ENCODE measurements at regions not wholly inside any gene's neighbourhood (a gene's known extent, or its start where the extent isn't known, plus 50 kb on each side); places are given as distances from the start of the nearest gene placed in this dataset.

DNA sequence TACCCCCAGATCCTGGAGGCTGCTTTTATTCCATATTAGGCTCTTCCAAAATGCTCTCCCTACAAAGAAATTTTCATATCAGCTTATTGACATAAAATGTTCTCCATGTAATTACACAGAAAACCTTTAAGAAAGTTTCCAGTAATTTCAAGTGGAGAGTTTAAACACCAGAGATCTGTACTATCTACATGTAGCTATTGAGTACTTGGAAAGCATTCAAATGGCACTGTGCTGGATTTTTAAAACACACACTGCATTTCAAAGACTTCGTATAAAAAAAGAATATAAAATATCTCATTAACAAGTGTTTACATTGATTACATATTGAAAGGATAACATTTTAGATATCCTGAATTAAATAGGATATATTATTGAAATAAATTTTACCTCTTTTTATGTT lies 182.4 kb upstream of the ZNF521 start:
- intact Hi-C loops (cut with micrococcal nuclease) (no loop called here), dilution Hi-C loops (cut with MboI; ENCODE audit: extremely low pct_ligation_motif_present, low sequenced_read_pairs) (no loop called here)
- Histone ChIP-seq H3K4me1 (ENCODE audit: control insufficient read depth, extremely low read depth, insufficient read depth, low read length) (no peaks in the 10 kb centered on the region), H3K9ac (replicated peaks; ENCODE audit: extremely low read depth, insufficient read depth, low read length) (no peak overlapping the region), H3K9me3 (replicated peaks; ENCODE audit: control insufficient read depth, insufficient read depth, low read length) (no peaks in the 10 kb centered on the region), H2AFZ (ENCODE audit: low read depth, low read length) (no peak overlapping the region), H3K27ac (ENCODE audit: insufficient read depth, low read depth, low read length) (no peak overlapping the region), H4K20me1 (replicated peaks; ENCODE audit: control insufficient read depth, extremely low read depth, insufficient read depth, low read length) (no peaks in the 10 kb centered on the region), H3K4me3 (replicated peaks in 1 of 3; ENCODE audit: insufficient read depth in 1 of 3, low read depth in 1 of 3, low read length in 3 of 3) (no peak overlapping the region), H3K36me3 (ENCODE audit: control insufficient read depth in 2 of 2, extremely low read depth in 1 of 2, insufficient read depth in 2 of 2, low read length in 2 of 2) (no peaks in the 10 kb centered on the region), H3K4me2 (ENCODE audit: insufficient read depth, low read length) (no peak overlapping the region), H3K9me1 (replicated peaks; ENCODE audit: control insufficient read depth, extremely low read depth, insufficient read depth, low read length) (no peaks in the 10 kb centered on the region), H3K79me2 (ENCODE audit: control insufficient read depth, insufficient read depth, low read length) (no peaks in the 10 kb centered on the region), H3K27me3 (ENCODE audit: control insufficient read depth in 2 of 2, insufficient read depth in 2 of 2, low read length in 2 of 2) (no peaks in the 10 kb centered on the region)
- no peak for TF ChIP-seq POLR2A (IDR thresholded peaks at IDR 0.05; ENCODE audit: low read depth, low read length)
- TF ChIP-seq, protein P1, sequence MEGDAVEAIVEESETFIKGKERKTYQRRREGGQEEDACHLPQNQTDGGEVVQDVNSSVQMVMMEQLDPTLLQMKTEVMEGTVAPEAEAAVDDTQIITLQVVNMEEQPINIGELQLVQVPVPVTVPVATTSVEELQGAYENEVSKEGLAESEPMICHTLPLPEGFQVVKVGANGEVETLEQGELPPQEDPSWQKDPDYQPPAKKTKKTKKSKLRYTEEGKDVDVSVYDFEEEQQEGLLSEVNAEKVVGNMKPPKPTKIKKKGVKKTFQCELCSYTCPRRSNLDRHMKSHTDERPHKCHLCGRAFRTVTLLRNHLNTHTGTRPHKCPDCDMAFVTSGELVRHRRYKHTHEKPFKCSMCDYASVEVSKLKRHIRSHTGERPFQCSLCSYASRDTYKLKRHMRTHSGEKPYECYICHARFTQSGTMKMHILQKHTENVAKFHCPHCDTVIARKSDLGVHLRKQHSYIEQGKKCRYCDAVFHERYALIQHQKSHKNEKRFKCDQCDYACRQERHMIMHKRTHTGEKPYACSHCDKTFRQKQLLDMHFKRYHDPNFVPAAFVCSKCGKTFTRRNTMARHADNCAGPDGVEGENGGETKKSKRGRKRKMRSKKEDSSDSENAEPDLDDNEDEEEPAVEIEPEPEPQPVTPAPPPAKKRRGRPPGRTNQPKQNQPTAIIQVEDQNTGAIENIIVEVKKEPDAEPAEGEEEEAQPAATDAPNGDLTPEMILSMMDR (IDR thresholded peaks at IDR 0.05; ENCODE audit: extremely low read depth in 1 of 2, insufficient read depth in 1 of 2, low read depth in 1 of 2, low read length in 2 of 2): no peak
- FAIRE-seq (no peak), DNase-seq (ENCODE audit: low read depth, low spot score) (no peak)
- ChIA-PET CTCF (no interaction called here), POLR2A (no interaction called here)
- BruUV-seq (replicated peaks): no TSS peak

DNA sequence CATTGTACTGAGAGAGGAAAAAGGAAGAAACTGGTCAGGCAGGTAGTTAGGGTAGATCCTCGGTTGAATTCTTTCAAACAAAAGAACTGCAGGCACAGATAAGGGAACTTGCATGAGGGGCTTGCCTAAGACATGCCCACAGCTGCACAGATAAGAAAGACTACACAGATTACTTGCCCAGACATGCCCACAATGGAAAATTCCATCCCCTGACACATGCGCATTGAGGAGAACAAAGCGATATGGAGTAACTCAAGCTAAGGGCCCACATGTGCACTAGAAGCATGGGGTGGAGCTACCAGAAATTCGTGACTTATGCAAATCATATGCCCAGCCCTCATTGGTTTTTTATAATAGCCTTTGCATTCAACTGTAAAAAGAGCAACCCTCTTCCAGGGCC lies 181.3 kb upstream of the ZNF521 start:
- DNase-seq (ENCODE audit: low read depth, low spot score): no peak
- Histone ChIP-seq H3K9ac (replicated peaks; ENCODE audit: extremely low read depth, insufficient read depth, low read length) (no peak overlapping the region), H3K9me1 (replicated peaks; ENCODE audit: control insufficient read depth, extremely low read depth, insufficient read depth, low read length) (no peaks in the 10 kb centered on the region), H3K9me3 (replicated peaks; ENCODE audit: control insufficient read depth, insufficient read depth, low read length) (no peaks in the 10 kb centered on the region), H3K4me3 (replicated peaks in 1 of 3; ENCODE audit: insufficient read depth in 1 of 3, low read depth in 1 of 3, low read length in 3 of 3) (no peak overlapping the region), H3K27ac (ENCODE audit: insufficient read depth, low read depth, low read length) (no peak overlapping the region), H3K36me3 (ENCODE audit: control insufficient read depth in 2 of 2, extremely low read depth in 1 of 2, insufficient read depth in 2 of 2, low read length in 2 of 2) (no peaks in the 10 kb centered on the region), H3K4me2 (ENCODE audit: insufficient read depth, low read length) (no peak overlapping the region), H3K4me1 (ENCODE audit: control insufficient read depth, extremely low read depth, insufficient read depth, low read length) (no peaks in the 10 kb centered on the region), H2AFZ (ENCODE audit: low read depth, low read length) (no peak overlapping the region), H3K27me3 (ENCODE audit: control insufficient read depth in 2 of 2, insufficient read depth in 2 of 2, low read length in 2 of 2) (no peaks in the 10 kb centered on the region), H3K79me2 (ENCODE audit: control insufficient read depth, insufficient read depth, low read length) (no peaks in the 10 kb centered on the region), H4K20me1 (replicated peaks; ENCODE audit: control insufficient read depth, extremely low read depth, insufficient read depth, low read length) (no peaks in the 10 kb centered on the region)
- TF ChIP-seq JUN (IDR thresholded peaks at IDR 0.05; ENCODE audit: borderline replicate concordance, insufficient read depth, insufficient read length, low read depth) (no peak), EZH2 (IDR thresholded peaks at IDR 0.05; ENCODE audit: borderline replicate concordance, low read depth, low read length, severe bottlenecking) (no peak)
- ChIA-PET CTCF (no interaction called here), POLR2A (no interaction called here)
- BruUV-seq (replicated peaks): no TSS peak
- intact Hi-C loops (cut with micrococcal nuclease): no loop called here
- dilution Hi-C loops (cut with MboI; ENCODE audit: extremely low pct_ligation_motif_present, low sequenced_read_pairs): no loop called here
- FAIRE-seq: no peak
